ENCODE measurements at regions not wholly inside any gene's neighbourhood (a gene's known extent, or its start where the extent isn't known, plus 50 kb on each side); places are given as distances from the start of the nearest gene placed in this dataset.

GRCh38 chrX:1102786-1103185 is 109.7 kb downstream of the CRLF2 start:
- TF ChIP-seq CTCF (IDR thresholded peaks at IDR 0.05) (no peak), POLR2A (IDR thresholded peaks at IDR 0.05) (no peak)
